CD4-positive, alpha-beta memory T cell (primary cell): ENCODE measurements at regions not wholly inside any gene's neighbourhood (a gene's known extent, or its start where the extent isn't known, plus 50 kb on each side); places are given as distances from the start of the nearest gene placed in this dataset.

Experiments used
- CTCF ChIA-PET: fragments of 350-600 bp; sonication (Branson Sonifier 250); formaldehyde crosslinking; loops from one replicate; lab custom pipeline; 2021; ENCODE audit warnings: inconsistent platforms; ENCODE audit not compliant: partially characterized antibody; lab: Charles Lee
- POLR2A ChIA-PET: fragments of 350-600 bp; sonication (Branson Sonifier 250); formaldehyde crosslinking; loops from one replicate; lab custom pipeline; 2021; ENCODE audit not compliant: partially characterized antibody; lab: Charles Lee
- DNase-seq, 5 donors: peaks; one replicate each; pipeline versions ENCODE4 v3.0.0 to v3.0.0-alpha.2; 2020 to 2022; ENCODE audit warnings: mixed read lengths in 1 of 5
- H3K27ac ChIP-seq: one replicate; pipeline ENCODE4 v1.7.0; 2013; ENCODE audit warnings: low read depth, low read length
- H3K27me3 ChIP-seq: 2 replicates; pipeline ENCODE4 v1.7.0; 2013; ENCODE audit warnings: mild to moderate bottlenecking, low read length, moderate library complexity; ENCODE audit not compliant: insufficient read depth
- H3K36me3 ChIP-seq: 2 replicates; pipeline ENCODE4 v1.7.0; 2013; ENCODE audit warnings: mild to moderate bottlenecking, low read length, moderate library complexity; ENCODE audit not compliant: insufficient read depth
- H3K4me1 ChIP-seq: 2 replicates; pipeline ENCODE4 v1.7.0; 2013; ENCODE audit warnings: mild to moderate bottlenecking, low read length, moderate library complexity; ENCODE audit not compliant: insufficient read depth
- H3K4me3 ChIP-seq, 2 donors: one replicate each; pipeline ENCODE4 v1.7.0; 2013; ENCODE audit warnings: low read length in 2 of 2, mild to moderate bottlenecking in 1 of 2
- H3K9me3 ChIP-seq, 2 donors: one replicate each; pipeline ENCODE4 v1.7.0; 2013; ENCODE audit warnings: low read length in 2 of 2, control low read depth in 1 of 2; ENCODE audit not compliant: control insufficient read depth in 1 of 2
- H3K27ac Mint-ChIP-seq, 7 donors: one replicate each; pipeline ENCODE4 v1.8.0; 2020 to 2021; ENCODE audit warnings: mixed read lengths in 7 of 7, mild to moderate bottlenecking in 6 of 7, inconsistent platforms in 3 of 7, moderate library complexity in 3 of 7
- H3K27me3 Mint-ChIP-seq, 2 donors: one replicate each; pipeline ENCODE4 v1.8.0; 2020 to 2021; ENCODE audit warnings: mixed read lengths in 2 of 2
- H3K36me3 Mint-ChIP-seq, 2 donors: one replicate each; pipeline ENCODE4 v1.8.0; 2020 to 2021; ENCODE audit warnings: mixed read lengths in 2 of 2, inconsistent platforms in 1 of 2, mild to moderate bottlenecking in 1 of 2
- H3K4me1 Mint-ChIP-seq, 4 donors: one replicate each; pipeline ENCODE4 v1.8.0; 2020 to 2021; ENCODE audit warnings: mixed read lengths in 4 of 4, mild to moderate bottlenecking in 1 of 4
- H3K4me3 Mint-ChIP-seq, 8 donors: one replicate each; pipeline ENCODE4 v1.8.0; 2020 to 2021; ENCODE audit warnings: mixed read lengths in 8 of 8, mild to moderate bottlenecking in 7 of 8, moderate library complexity in 6 of 8, inconsistent platforms in 3 of 8
- H3K9me3 Mint-ChIP-seq, 8 donors: one replicate each; pipeline ENCODE4 v1.8.0; 2020 to 2021; ENCODE audit warnings: mixed read lengths in 8 of 8, mild to moderate bottlenecking in 5 of 8, inconsistent platforms in 3 of 8, moderate library complexity in 1 of 8
- intact Hi-C: fragments of 100-400 bp; cut with micrococcal nuclease; formaldehyde crosslinking; loops from one replicate; pipeline ENCODE4 v1.15.1; 2023

- Mint-ChIP-seq H3K4me3 (no peak overlapping the region), H3K9me3 (no peaks in the 10 kb centered on the region), H3K36me3 (no peaks in the 10 kb centered on the region), H3K27ac (no peak overlapping the region), H3K27me3 (peaks cover 0 to under 1% of the 10 kb centered on the region in 2 donors), H3K4me1 (no peaks in the 10 kb centered on the region)
- Histone ChIP-seq H3K27ac (no peak overlapping the region), H3K9me3 (no peaks in the 10 kb centered on the region), H3K4me3 (no peak overlapping the region), H3K27me3 (no peaks in the 10 kb centered on the region), H3K36me3 (no peaks in the 10 kb centered on the region), H3K4me1 (no peaks in the 10 kb centered on the region)
- CTCF ChIA-PET = no interaction called here
- POLR2A ChIA-PET = no interaction called here
- DNase-seq = no peak
- intact Hi-C loops = no loop called here
Observed at GRCh38 chr15:62456011-62456920, 291.2 kb upstream of the C2CD4B start.

GRCh38 chr15:62457100-62457499 lies 292.0 kb upstream of the C2CD4B start:
- no peak overlapping the region for H3K27ac Mint-ChIP-seq
- CTCF ChIA-PET = no interaction called here
- no peaks in the 10 kb centered on the region for H3K36me3 ChIP-seq
- POLR2A ChIA-PET = no interaction called here
- no peaks in the 10 kb centered on the region for H3K36me3 Mint-ChIP-seq
- H3K27ac ChIP-seq = no peak overlapping the region
- H3K4me3 Mint-ChIP-seq = no peak overlapping the region
- intact Hi-C loops = no loop called here
- no peak overlapping the region for H3K4me3 ChIP-seq
- DNase-seq = no peak
- H3K27me3 Mint-ChIP-seq = peaks cover 3 to 4% of the 10 kb centered on the region in 2 donors
- H3K27me3 ChIP-seq = no peaks in the 10 kb centered on the region
- H3K9me3 ChIP-seq = no peaks in the 10 kb centered on the region
- no peaks in the 10 kb centered on the region for H3K4me1 ChIP-seq
- H3K4me1 Mint-ChIP-seq = no peaks in the 10 kb centered on the region
- H3K9me3 Mint-ChIP-seq = no peaks in the 10 kb centered on the region

GRCh38 chr15:62459875-62460274 lies 294.8 kb upstream of the C2CD4B start:
- H3K4me1 ChIP-seq = no peaks in the 10 kb centered on the region
- H3K27ac ChIP-seq = no peak overlapping the region
- peaks cover 8% of the 10 kb centered on the region in 2 donors for H3K27me3 Mint-ChIP-seq
- POLR2A ChIA-PET = no interaction called here
- H3K9me3 Mint-ChIP-seq = no peaks in the 10 kb centered on the region
- H3K27me3 ChIP-seq = no peaks in the 10 kb centered on the region
- H3K4me3 ChIP-seq = no peak overlapping the region
- no peaks in the 10 kb centered on the region for H3K36me3 Mint-ChIP-seq
- H3K27ac Mint-ChIP-seq = no peak overlapping the region
- no peak for DNase-seq
- CTCF ChIA-PET = no interaction called here
- H3K9me3 ChIP-seq = no peaks in the 10 kb centered on the region
- intact Hi-C loops = no loop called here
- H3K4me1 Mint-ChIP-seq = no peaks in the 10 kb centered on the region
- no peaks in the 10 kb centered on the region for H3K36me3 ChIP-seq
- no peak overlapping the region for H3K4me3 Mint-ChIP-seq

GRCh38 chr15:62462268-62462667 lies 297.2 kb upstream of the C2CD4B start:
- H3K4me1 Mint-ChIP-seq = no peaks in the 10 kb centered on the region
- peaks cover 13 to 15% of the 10 kb centered on the region in 2 donors for H3K27me3 Mint-ChIP-seq
- no peaks in the 10 kb centered on the region for H3K9me3 ChIP-seq
- H3K9me3 Mint-ChIP-seq = no peaks in the 10 kb centered on the region
- no peak overlapping the region for H3K27ac ChIP-seq
- no peaks in the 10 kb centered on the region for H3K27me3 ChIP-seq
- H3K27ac Mint-ChIP-seq = no peak overlapping the region
- H3K36me3 Mint-ChIP-seq = no peaks in the 10 kb centered on the region
- no peak overlapping the region for H3K4me3 ChIP-seq
- no peaks in the 10 kb centered on the region for H3K36me3 ChIP-seq
- no peak overlapping the region for H3K4me3 Mint-ChIP-seq
- intact Hi-C loops = no loop called here
- CTCF ChIA-PET = no interaction called here
- no peaks in the 10 kb centered on the region for H3K4me1 ChIP-seq
- DNase-seq = no peak
- POLR2A ChIA-PET = no interaction called here

GRCh38 chr15:62462721-62463120 lies 297.6 kb upstream of the C2CD4B start:
- Mint-ChIP-seq H3K36me3 (no peaks in the 10 kb centered on the region), H3K9me3 (no peaks in the 10 kb centered on the region), H3K27me3 (peaks cover 13 to 15% of the 10 kb centered on the region in 2 donors), H3K4me1 (no peaks in the 10 kb centered on the region), H3K4me3 (no peak overlapping the region), H3K27ac (no peak overlapping the region)
- Histone ChIP-seq H3K27ac (no peak overlapping the region), H3K9me3 (no peaks in the 10 kb centered on the region), H3K36me3 (no peaks in the 10 kb centered on the region), H3K4me3 (no peak overlapping the region), H3K27me3 (no peaks in the 10 kb centered on the region), H3K4me1 (no peaks in the 10 kb centered on the region)
- intact Hi-C loops = no loop called here
- no peak for DNase-seq
- POLR2A ChIA-PET = no interaction called here
- CTCF ChIA-PET = no interaction called here

GRCh38 chr15:62464705-62465104 lies 299.6 kb upstream of the C2CD4B start:
- no peak overlapping the region for H3K4me3 Mint-ChIP-seq
- POLR2A ChIA-PET = no interaction called here
- no peaks in the 10 kb centered on the region for H3K4me1 Mint-ChIP-seq
- intact Hi-C loops = no loop called here
- H3K36me3 Mint-ChIP-seq = no peaks in the 10 kb centered on the region
- no peak overlapping the region for H3K27ac Mint-ChIP-seq
- no peak for DNase-seq
- CTCF ChIA-PET = no interaction called here
- no peaks in the 10 kb centered on the region for H3K27me3 ChIP-seq
- no peaks in the 10 kb centered on the region for H3K4me1 ChIP-seq
- peaks cover 14 to 15% of the 10 kb centered on the region in 2 donors for H3K27me3 Mint-ChIP-seq
- H3K4me3 ChIP-seq = no peak overlapping the region
- H3K9me3 Mint-ChIP-seq = no peaks in the 10 kb centered on the region
- no peaks in the 10 kb centered on the region for H3K36me3 ChIP-seq
- H3K27ac ChIP-seq = no peak overlapping the region
- H3K9me3 ChIP-seq = no peaks in the 10 kb centered on the region

DNA sequence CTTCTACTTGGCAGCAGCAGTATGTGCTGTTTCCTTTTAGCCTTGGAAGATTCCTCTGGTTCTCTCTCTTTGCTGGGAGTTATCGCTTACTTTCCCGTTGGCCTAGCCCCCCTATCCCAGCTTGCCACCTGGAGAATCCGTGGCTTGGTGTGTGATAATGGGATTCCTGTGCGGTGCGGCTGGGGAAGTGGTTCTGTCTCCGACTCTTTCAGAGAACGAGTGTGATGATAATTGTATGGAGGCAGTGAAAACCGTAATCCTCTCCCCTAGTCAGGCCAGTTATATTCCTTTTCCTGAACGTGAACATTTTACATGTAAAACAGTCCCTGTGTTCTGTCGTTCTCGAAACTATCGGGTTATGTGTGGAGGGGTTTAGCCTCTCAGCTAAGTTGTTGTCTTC lies 300.1 kb upstream of the C2CD4B start:
- Mint-ChIP-seq H3K4me1 (no peaks in the 10 kb centered on the region), H3K9me3 (no peaks in the 10 kb centered on the region), H3K36me3 (no peaks in the 10 kb centered on the region), H3K27ac (no peak overlapping the region), H3K27me3 (peaks cover 15% of the 10 kb centered on the region in 2 donors), H3K4me3 (no peak overlapping the region)
- H3K4me3 ChIP-seq = no peak overlapping the region
- no peak overlapping the region for H3K27ac ChIP-seq
- H3K27me3 ChIP-seq = no peaks in the 10 kb centered on the region
- H3K4me1 ChIP-seq = no peaks in the 10 kb centered on the region
- ChIA-PET POLR2A (no interaction called here), CTCF (no interaction called here)
- H3K36me3 ChIP-seq = no peaks in the 10 kb centered on the region
- no peaks in the 10 kb centered on the region for H3K9me3 ChIP-seq
- no peak for DNase-seq
- intact Hi-C loops = no loop called here
